SH-SY5Y (cell line): ENCODE measurements at regions not wholly inside any gene's neighbourhood (a gene's known extent, or its start where the extent isn't known, plus 50 kb on each side); places are given as distances from the start of the nearest gene placed in this dataset.

Experiments used
- GATA2 ChIP-seq: IDR thresholded peaks from 2 replicates; pipeline ENCODE4 v1.6.1; 2011; ENCODE audit warnings: mild to moderate bottlenecking, low read depth, low read length
- GATA3 ChIP-seq: IDR thresholded peaks from 2 replicates; pipeline ENCODE4 v1.6.1; 2011; ENCODE audit warnings: low read depth, mild to moderate bottlenecking, low read length, moderate library complexity

GRCh38 chr15:96180087-96180748 is 150.3 kb upstream of the NR2F2 start:
- TF ChIP-seq GATA2 (no peak), GATA3 (no peak)
